Lung (tissue), 12 donors: ENCODE measurements at regions not wholly inside any gene's neighbourhood (a gene's known extent, or its start where the extent isn't known, plus 50 kb on each side); places are given as distances from the start of the nearest gene placed in this dataset. TPM values are rescaled to one million over a fixed set of nuclear protein-coding genes. Genes with fewer than 3 reads are reported as not detected.

Source experiments
- ATAC-seq: fragments of 200-7000 bp; cut with Tn5 transposase; one replicate; pipeline ENCODE4 v1.9.1; 2020; ENCODE audit warnings: moderate number of reproducible peaks; ENCODE audit not compliant: insufficient read depth, low FRiP score
- DNase-seq, 3 donors: peaks; one replicate each; pipeline ENCODE4 v3.0.0-alpha.2; 2013 to 2017
- H3K27ac ChIP-seq, 2 donors: one replicate each; pipeline ENCODE4 v1.5.1; 2013; ENCODE audit warnings: mild to moderate bottlenecking in 2 of 2, moderate library complexity in 2 of 2, control low read depth in 1 of 2, inconsistent platforms in 1 of 2, low read depth in 1 of 2, low read length in 1 of 2
- H3K27me3 ChIP-seq, 3 donors: one replicate each; pipeline ENCODE4 v1.5.1; 2013; ENCODE audit warnings: low read length in 2 of 3; ENCODE audit not compliant: control insufficient read depth in 3 of 3, insufficient read depth in 3 of 3
- H3K36me3 ChIP-seq, 4 donors: one replicate each; pipeline ENCODE4 v1.5.1; 2013; ENCODE audit warnings: low read length in 4 of 4, mild to moderate bottlenecking in 1 of 4, moderate library complexity in 1 of 4; ENCODE audit not compliant: control insufficient read depth in 4 of 4, insufficient read depth in 4 of 4
- H3K4me1 ChIP-seq, 5 donors: one replicate each; pipeline ENCODE4 v1.5.1; 2013; ENCODE audit warnings: low read length in 5 of 5, mild to moderate bottlenecking in 2 of 5, moderate library complexity in 1 of 5; ENCODE audit not compliant: control insufficient read depth in 5 of 5, insufficient read depth in 5 of 5
- H3K4me3 ChIP-seq: one replicate; pipeline ENCODE4 v1.5.1; 2013; ENCODE audit warnings: mild to moderate bottlenecking, control low read depth, moderate library complexity
- H3K9ac ChIP-seq, 2 donors: one replicate each; pipeline ENCODE4 v1.5.1; 2013; ENCODE audit warnings: low read length in 2 of 2, control low read depth in 1 of 2; ENCODE audit not compliant: insufficient read depth in 1 of 2
- H3K9me3 ChIP-seq, 4 donors: one replicate each; pipeline ENCODE4 v1.5.1; 2013; ENCODE audit warnings: low read length in 3 of 4, mild to moderate bottlenecking in 1 of 4, moderate library complexity in 1 of 4; ENCODE audit not compliant: control insufficient read depth in 4 of 4, insufficient read depth in 3 of 4
- WGBS, 2 donors: extraction: QIAGEN DNeasy Blood & Tissue Kit; methylation state at CpG; one replicate each; pipeline ENCODE4 v1.1.7; 2013; 5-methylcytosine and 5-hydroxymethylcytosine counted together
- small RNA-seq: library from RNA; depleted of rRNA; stranded (forward); fragments of <200 nt; gene quantifications from one replicate; pipeline ENCODE3, GENCODE V24; 2014; ENCODE audit warnings: low replicate concordance
- TF ChIP-seq, protein P1 (sequence below): IDR thresholded peaks from 2 replicates; pipeline ENCODE4 v1.5.1; 2012; ENCODE audit warnings: mild to moderate bottlenecking; ENCODE audit errors: control extremely low read depth, extremely low read depth
- donor health status: control.
- donor health status: control.
- donor health status: Bipolar disorder and iron deficiency.
- donor health status: healthy.
- donor health status: DM: yes; HTN: yes; CAD: no.

DNA sequence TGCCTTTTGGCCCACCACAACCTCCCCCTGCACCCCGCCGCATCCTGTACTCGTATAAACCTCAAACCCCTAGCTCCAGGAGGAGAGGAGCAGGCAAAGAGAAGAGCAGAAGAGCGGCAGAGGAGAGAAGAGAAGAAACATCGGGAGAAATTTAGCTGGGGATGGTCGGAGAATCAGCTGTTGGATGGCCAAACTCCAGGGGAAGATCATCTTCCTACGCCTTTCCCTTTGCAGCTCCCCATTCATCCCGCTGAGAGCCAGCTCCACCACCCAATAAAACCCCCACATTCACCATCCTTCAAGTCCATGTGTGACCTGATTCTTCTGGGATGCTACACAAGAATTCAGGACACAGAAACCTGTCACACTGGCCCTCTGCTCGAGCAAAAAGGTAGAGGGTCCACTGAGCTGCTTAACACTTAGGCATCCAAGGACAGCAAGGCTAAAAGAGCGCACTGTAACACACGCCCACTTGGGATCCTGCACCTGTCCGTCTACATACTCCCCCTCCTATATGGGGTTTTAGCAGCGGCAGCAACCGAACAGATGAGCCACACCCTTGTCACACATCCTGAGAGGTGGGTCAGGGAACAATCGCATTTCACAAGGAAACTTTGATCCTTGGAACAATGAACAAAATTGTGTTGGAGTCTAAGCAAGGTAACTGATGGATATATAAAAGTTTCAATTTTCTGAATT is 51.6 kb upstream of the MIR17HG start:
- no peaks in the 10 kb centered on the region for H3K4me1 ChIP-seq
- 81 to 93% methylated on average over 15 of the region's 15 CpGs for WGBS, 2 donors
- H3K9me3 ChIP-seq = peaks cover 0 to 2% (median 0%) of the 10 kb centered on the region in 4 donors
- TF ChIP-seq, protein P1, sequence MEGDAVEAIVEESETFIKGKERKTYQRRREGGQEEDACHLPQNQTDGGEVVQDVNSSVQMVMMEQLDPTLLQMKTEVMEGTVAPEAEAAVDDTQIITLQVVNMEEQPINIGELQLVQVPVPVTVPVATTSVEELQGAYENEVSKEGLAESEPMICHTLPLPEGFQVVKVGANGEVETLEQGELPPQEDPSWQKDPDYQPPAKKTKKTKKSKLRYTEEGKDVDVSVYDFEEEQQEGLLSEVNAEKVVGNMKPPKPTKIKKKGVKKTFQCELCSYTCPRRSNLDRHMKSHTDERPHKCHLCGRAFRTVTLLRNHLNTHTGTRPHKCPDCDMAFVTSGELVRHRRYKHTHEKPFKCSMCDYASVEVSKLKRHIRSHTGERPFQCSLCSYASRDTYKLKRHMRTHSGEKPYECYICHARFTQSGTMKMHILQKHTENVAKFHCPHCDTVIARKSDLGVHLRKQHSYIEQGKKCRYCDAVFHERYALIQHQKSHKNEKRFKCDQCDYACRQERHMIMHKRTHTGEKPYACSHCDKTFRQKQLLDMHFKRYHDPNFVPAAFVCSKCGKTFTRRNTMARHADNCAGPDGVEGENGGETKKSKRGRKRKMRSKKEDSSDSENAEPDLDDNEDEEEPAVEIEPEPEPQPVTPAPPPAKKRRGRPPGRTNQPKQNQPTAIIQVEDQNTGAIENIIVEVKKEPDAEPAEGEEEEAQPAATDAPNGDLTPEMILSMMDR = no peak
- H3K4me3 ChIP-seq = no peak overlapping the region
- H3K27me3 ChIP-seq = no peaks in the 10 kb centered on the region
- no peak overlapping the region for H3K9ac ChIP-seq
- DNase-seq = no peak
- no peak overlapping the region for H3K27ac ChIP-seq
- no peaks in the 10 kb centered on the region for H3K36me3 ChIP-seq
- ATAC-seq = no peak

DNA sequence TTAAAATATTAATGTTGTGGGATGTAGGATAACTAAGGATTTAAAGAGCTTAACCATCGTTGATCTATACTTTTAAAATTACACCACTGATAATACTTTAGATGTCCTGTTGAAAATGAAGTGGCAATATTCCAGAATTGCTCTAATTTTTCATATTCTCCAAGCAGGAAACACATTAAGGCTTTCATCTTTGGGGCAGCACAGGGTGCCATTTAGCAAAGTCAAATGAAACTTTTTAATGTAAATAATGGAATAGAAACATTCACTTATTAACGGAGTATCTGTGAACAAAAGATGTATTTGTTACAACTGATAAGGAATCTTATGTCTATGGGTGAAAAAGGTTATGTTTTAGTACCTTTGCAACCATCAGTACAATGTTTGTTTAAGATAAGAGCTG is 50.0 kb upstream of the MIR17HG start:
- no peak overlapping the region for H3K9ac ChIP-seq
- ATAC-seq (no peak), DNase-seq (no peak)
- H3K4me3 ChIP-seq = no peak overlapping the region
- H3K27ac ChIP-seq = no peak overlapping the region
- TF ChIP-seq, protein P1 = no peak
- H3K36me3 ChIP-seq = no peaks in the 10 kb centered on the region
- H3K9me3 ChIP-seq = peaks cover 0 to 2% (median 0%) of the 10 kb centered on the region in 4 donors
- H3K27me3 ChIP-seq = no peaks in the 10 kb centered on the region
- 41 to 63% methylated on average over 2 of the region's 2 CpGs for WGBS, 2 donors
- H3K4me1 ChIP-seq = no peaks in the 10 kb centered on the region

Small RNAs in the stretch of these regions (small RNA-seq; reads per million reads assigned to genes)
- gene AL445647.2 = not detected
- not detected for gene BRK1P2
- gene RF00212 = not detected
- not detected for gene RNA5SP34
- gene RNU6-75P = not detected
